Urothelium cell line (cell line): ENCODE measurements at regions not wholly inside any gene's neighbourhood (a gene's known extent, or its start where the extent isn't known, plus 50 kb on each side); places are given as distances from the start of the nearest gene placed in this dataset.

Experiments
- DNase-seq: peaks from one replicate; pipeline ENCODE4 v3.0.0; 2011; ENCODE audit warnings: low spot score, mixed read lengths
- FAIRE-seq: peaks from 2 replicates; lab custom pipeline; 2011; peaks lifted over from hg19 to GRCh38; lab: Jason Lieb, UNC

- no peak for FAIRE-seq
- no peak for DNase-seq
These were observed 911.7 kb upstream of the SLITRK6 start for GRCh38 chr13:86710896-86711295.

- FAIRE-seq (no peak), DNase-seq (no peak)
These were observed 915.3 kb upstream of the SLITRK6 start for GRCh38 chr13:86714495-86714894.

GRCh38 chr13:86725105-86725504, 925.9 kb upstream of the SLITRK6 start:
- FAIRE-seq (no peak), DNase-seq (no peak)

- no peak for FAIRE-seq
- DNase-seq, result no peak
These were observed 930.0 kb upstream of the SLITRK6 start for GRCh38 chr13:86729206-86729605.

- FAIRE-seq (no peak), DNase-seq (no peak)
These were observed 932.8 kb upstream of the SLITRK6 start for GRCh38 chr13:86731987-86732386.

GRCh38 chr13:86737334-86737932, 933.7 kb upstream of the SLITRK5 start:
- no peak for FAIRE-seq

GRCh38 chr13:86741762-86742285, 929.3 kb upstream of the SLITRK5 start:
- no peak for DNase-seq

More at GRCh38 chr13:86737334-86737932, 933.7 kb upstream of the SLITRK5 start:
- no peak for DNase-seq

GRCh38 chr13:86757236-86757978, 913.8 kb upstream of the SLITRK5 start:
- FAIRE-seq, result no peak
- peak; percentile 67 for DNase-seq

More at GRCh38 chr13:86741762-86742285, 929.3 kb upstream of the SLITRK5 start:
- FAIRE-seq, result no peak

- no peak for FAIRE-seq
- no peak for DNase-seq
These were observed 913.1 kb upstream of the SLITRK5 start for GRCh38 chr13:86758116-86758515.

GRCh38 chr13:86760620-86761019, 910.6 kb upstream of the SLITRK5 start:
- FAIRE-seq, result no peak
- no peak for DNase-seq

- no peak for DNase-seq
- no peak for FAIRE-seq
These were observed 905.7 kb upstream of the SLITRK5 start for GRCh38 chr13:86765462-86765861.

GRCh38 chr13:86788616-86789015, 882.6 kb upstream of the SLITRK5 start:
- DNase-seq (no peak), FAIRE-seq (no peak)

GRCh38 chr13:86792153-86792651, 879.0 kb upstream of the SLITRK5 start:
- no peak for DNase-seq
- no peak for FAIRE-seq

- no peak for FAIRE-seq
- no peak for DNase-seq
These were observed 875.3 kb upstream of the SLITRK5 start for GRCh38 chr13:86795858-86796257.

- FAIRE-seq (no peak), DNase-seq (no peak)
These were observed 860.8 kb upstream of the SLITRK5 start for GRCh38 chr13:86810361-86810760.

- no peak for FAIRE-seq
- no peak for DNase-seq
These were observed 858.0 kb upstream of the SLITRK5 start for GRCh38 chr13:86813198-86813597.

GRCh38 chr13:86825410-86825809, 845.8 kb upstream of the SLITRK5 start:
- DNase-seq (no peak), FAIRE-seq (no peak)

- FAIRE-seq (no peak), DNase-seq (no peak)
These were observed 844.9 kb upstream of the SLITRK5 start for GRCh38 chr13:86826232-86826631.

- no peak for FAIRE-seq
- no peak for DNase-seq
These were observed 841.1 kb upstream of the SLITRK5 start for GRCh38 chr13:86830046-86830445.

GRCh38 chr13:86831084-86831483, 840.1 kb upstream of the SLITRK5 start:
- DNase-seq (no peak), FAIRE-seq (no peak)

- FAIRE-seq (no peak), DNase-seq (no peak)
These were observed 832.6 kb upstream of the SLITRK5 start for GRCh38 chr13:86838411-86839120.
